SKM-1 treated with dmso at 0.1 percent for 144 hours (cell line): ENCODE measurements at regions not wholly inside any gene's neighbourhood (a gene's known extent, or its start where the extent isn't known, plus 50 kb on each side); places are given as distances from the start of the nearest gene placed in this dataset.

ENCODE experiments used
- DNase-seq: peaks from one replicate; lab custom pipeline; 2025; ENCODE audit not compliant: unreplicated experiment; lab: John Stamatoyannopoulos, UW

- no peak for DNase-seq
Measured at GRCh38 chr2:128781585-128782385, 463.1 kb upstream of the HS6ST1 start.

- no peak for DNase-seq
Measured at GRCh38 chr2:128782411-128783192, 463.9 kb upstream of the HS6ST1 start.

- DNase-seq: no peak
Measured at GRCh38 chr2:128783193-128783671, 464.6 kb upstream of the HS6ST1 start.

- DNase-seq: no peak
Measured at GRCh38 chr2:128783896-128784295, 465.2 kb upstream of the HS6ST1 start.

- no peak for DNase-seq
Measured at GRCh38 chr2:128784626-128785306, 466.1 kb upstream of the HS6ST1 start.

- DNase-seq: no peak
Measured at GRCh38 chr2:128786316-128786715, 467.6 kb upstream of the HS6ST1 start.

- DNase-seq: no peak
Measured at GRCh38 chr2:128786741-128787478, 468.2 kb upstream of the HS6ST1 start.

- DNase-seq: no peak
Measured at GRCh38 chr2:128787616-128788015, 468.9 kb upstream of the HS6ST1 start.

- DNase-seq: no peak
Measured at GRCh38 chr2:128788636-128789220, 470.1 kb upstream of the HS6ST1 start.

- DNase-seq: no peak
Measured at GRCh38 chr2:128789221-128789620, 470.6 kb upstream of the HS6ST1 start.

- DNase-seq: no peak
Measured at GRCh38 chr2:128789776-128790455, 471.2 kb upstream of the HS6ST1 start.

GRCh38 chr2:128790541-128791001, 471.9 kb upstream of the HS6ST1 start:
- DNase-seq: no peak

GRCh38 chr2:128791120-128791984, 472.7 kb upstream of the HS6ST1 start:
- DNase-seq: no peak

GRCh38 chr2:128791985-128792320, 473.3 kb upstream of the HS6ST1 start:
- no peak for DNase-seq

- no peak for DNase-seq
Measured at GRCh38 chr2:128792476-128793054, 473.9 kb upstream of the HS6ST1 start.

- no peak for DNase-seq
Measured at GRCh38 chr2:128793404-128793803, 474.7 kb upstream of the HS6ST1 start.

GRCh38 chr2:128794285-128794684, 475.6 kb upstream of the HS6ST1 start:
- DNase-seq: no peak

- no peak for DNase-seq
Measured at GRCh38 chr2:128796321-128796720, 477.7 kb upstream of the HS6ST1 start.

GRCh38 chr2:128797092-128797491, 478.4 kb upstream of the HS6ST1 start:
- no peak for DNase-seq
